H9 (cell line): ENCODE measurements at regions not wholly inside any gene's neighbourhood (a gene's known extent, or its start where the extent isn't known, plus 50 kb on each side); places are given as distances from the start of the nearest gene placed in this dataset.
A peak's percentile ranks its signal among the peaks of the same experiment; 100 is the strongest.

Source experiments
- DNase-seq: peaks from one replicate; pipeline ENCODE4 v3.0.0-alpha.2; 2017
- H2AFZ ChIP-seq: one replicate; pipeline ENCODE4 v1.6.1; 2013; ENCODE audit warnings: mild to moderate bottlenecking, low read length, control low read depth, moderate library complexity
- H2AK5ac ChIP-seq: 2 replicates; pipeline ENCODE4 v1.6.1; 2013; ENCODE audit warnings: low read length, control low read depth, mixed read lengths; ENCODE audit not compliant: insufficient read length
- H2BK120ac ChIP-seq: one replicate; pipeline ENCODE4 v1.6.1; 2013; ENCODE audit warnings: low read depth, mild to moderate bottlenecking, low read length, control low read depth, inconsistent platforms; ENCODE audit not compliant: poor library complexity, severe bottlenecking
- H2BK12ac ChIP-seq: 2 replicates; pipeline ENCODE4 v1.6.1; 2013; ENCODE audit warnings: low read length, control low read depth, mixed read lengths, low read depth; ENCODE audit not compliant: insufficient read length
- H2BK15ac ChIP-seq: 2 replicates; pipeline ENCODE4 v1.6.1; 2013; ENCODE audit warnings: low read depth, low read length, control low read depth
- H2BK20ac ChIP-seq: one replicate; pipeline ENCODE4 v1.6.1; 2013; ENCODE audit warnings: low read depth, mild to moderate bottlenecking, low read length, control low read depth, inconsistent platforms; ENCODE audit not compliant: poor library complexity, severe bottlenecking
- H2BK5ac ChIP-seq: 2 replicates; pipeline ENCODE4 v1.6.1; 2013; ENCODE audit warnings: low read length, control low read depth, mixed read lengths; ENCODE audit not compliant: insufficient read length
- H3K14ac ChIP-seq: 2 replicates; pipeline ENCODE4 v1.6.1; 2013; ENCODE audit warnings: low read length, control low read depth; ENCODE audit not compliant: insufficient read depth
- H3K18ac ChIP-seq: 2 replicates; pipeline ENCODE4 v1.6.1; 2013; ENCODE audit warnings: low read depth, mild to moderate bottlenecking, mixed read lengths, low read length, control low read depth; ENCODE audit not compliant: insufficient read length
- H3K23ac ChIP-seq: 2 replicates; pipeline ENCODE4 v1.6.1; 2013; ENCODE audit warnings: low read length, control low read depth, mixed read lengths, low read depth; ENCODE audit not compliant: insufficient read length
- H3K23me2 ChIP-seq: 2 replicates; pipeline ENCODE4 v1.6.1; 2013; ENCODE audit warnings: low read depth, mild to moderate bottlenecking, mixed read lengths, low read length, control low read depth; ENCODE audit not compliant: insufficient read length, poor library complexity, severe bottlenecking
- H3K27ac ChIP-seq: 2 replicates; pipeline ENCODE4 v1.5.1; 2013; ENCODE audit warnings: low read length, control low read depth, mixed read lengths, low read depth; ENCODE audit not compliant: insufficient read length
- H3K27me3 ChIP-seq: 2 replicates; pipeline ENCODE4 v1.6.1; 2013; ENCODE audit warnings: low read length, control low read depth, inconsistent platforms; ENCODE audit not compliant: insufficient read depth
- H3K4ac ChIP-seq: 2 replicates; pipeline ENCODE4 v1.6.1; 2013; ENCODE audit warnings: low read depth, mild to moderate bottlenecking, control low read depth, inconsistent platforms, low read length, moderate library complexity
- H3K4me1 ChIP-seq: 2 replicates; pipeline ENCODE4 v1.6.1; 2013; ENCODE audit warnings: low read length, control low read depth, inconsistent platforms; ENCODE audit not compliant: insufficient read depth
- H3K4me2 ChIP-seq: 2 replicates; pipeline ENCODE4 v1.6.1; 2013; ENCODE audit warnings: low read length, control low read depth, mixed read lengths; ENCODE audit not compliant: insufficient read length, insufficient read depth
- H3K56ac ChIP-seq: 2 replicates; pipeline ENCODE4 v1.6.1; 2013; ENCODE audit warnings: low read depth, mild to moderate bottlenecking, mixed read lengths, low read length, control low read depth; ENCODE audit not compliant: insufficient read length
- H3K79me1 ChIP-seq: 2 replicates; pipeline ENCODE4 v1.6.1; 2013; ENCODE audit warnings: low read depth, mild to moderate bottlenecking, moderate library complexity, low read length, control low read depth, inconsistent platforms; ENCODE audit not compliant: insufficient read depth, poor library complexity, severe bottlenecking
- H3K79me2 ChIP-seq: 2 replicates; pipeline ENCODE4 v1.6.1; 2013; ENCODE audit warnings: low read length, control low read depth, inconsistent platforms; ENCODE audit not compliant: insufficient read depth
- H3K9ac ChIP-seq: 2 replicates; pipeline ENCODE4 v1.6.1; 2013; ENCODE audit warnings: low read length, control low read depth, mixed read lengths; ENCODE audit not compliant: insufficient read length; ENCODE audit errors: extremely low read depth
- H3K9me3 ChIP-seq: one replicate; pipeline ENCODE4 v1.6.1; 2013; ENCODE audit warnings: low read depth, low read length, inconsistent platforms; ENCODE audit not compliant: control insufficient read depth
- H3T11ph ChIP-seq: one replicate; pipeline ENCODE4 v1.6.1; 2013; ENCODE audit warnings: mild to moderate bottlenecking, low read length, control low read depth, inconsistent platforms
- H4K20me1 ChIP-seq: one replicate; pipeline ENCODE4 v1.6.1; 2013; ENCODE audit not compliant: control insufficient read depth, insufficient read length, insufficient read depth
- H4K5ac ChIP-seq: 2 replicates; pipeline ENCODE4 v1.6.1; 2013; ENCODE audit warnings: low read depth, mild to moderate bottlenecking, mixed read lengths, low read length, control low read depth; ENCODE audit not compliant: insufficient read length
- H4K8ac ChIP-seq: replicated peaks from 2 replicates; pipeline ENCODE4 v1.6.1; 2013; ENCODE audit warnings: low read length, control low read depth, mixed read lengths, low read depth; ENCODE audit not compliant: insufficient read length
- H4K91ac ChIP-seq: 2 replicates; pipeline ENCODE4 v1.6.1; 2013; ENCODE audit warnings: low read depth, mild to moderate bottlenecking, moderate library complexity, mixed read lengths, low read length, control low read depth; ENCODE audit not compliant: insufficient read length
- H3K27ac Mint-ChIP-seq, 3 experiments: 2 replicates in 2 of 3; 3 replicates in 1 of 3; pipeline ENCODE4 v1.8.0; 2020 to 2021; ENCODE audit warnings: mixed read lengths in 3 of 3, mild to moderate bottlenecking in 1 of 3, moderate library complexity in 1 of 3
- H3K27me3 Mint-ChIP-seq: 2 replicates; pipeline ENCODE4 v1.8.0; 2021; ENCODE audit warnings: low read depth, mild to moderate bottlenecking, moderate library complexity, mixed read lengths
- H3K36me3 Mint-ChIP-seq, 3 experiments: 2 replicates in 2 of 3; 3 replicates in 1 of 3; pipeline ENCODE4 v1.8.0; 2020 to 2021; ENCODE audit warnings: low read depth in 3 of 3, mixed read lengths in 3 of 3; ENCODE audit not compliant: insufficient read depth in 1 of 3
- H3K4me1 Mint-ChIP-seq, 2 experiments: 2 replicates each; pipeline ENCODE4 v1.8.0; 2020; ENCODE audit warnings: mixed read lengths in 2 of 2
- H3K4me3 Mint-ChIP-seq, 2 experiments: 2 replicates in 1 of 2; 3 replicates in 1 of 2; pipeline ENCODE4 v1.8.0; 2020 to 2021; ENCODE audit warnings: mild to moderate bottlenecking in 2 of 2, mixed read lengths in 2 of 2, moderate library complexity in 1 of 2
- H3K9me3 Mint-ChIP-seq, 2 experiments: 2 replicates in 1 of 2; 3 replicates in 1 of 2; pipeline ENCODE4 v1.8.0; 2020; ENCODE audit warnings: mild to moderate bottlenecking in 2 of 2, mixed read lengths in 2 of 2, moderate library complexity in 1 of 2
- WGBS: extraction: QIAGEN DNeasy Blood & Tissue Kit; methylation state at CpG from one replicate; pipeline ENCODE4 v1.1.7; 2013; ENCODE audit warnings: missing lambda C conversion rate, low lambda C conversion rate, mixed read lengths; ENCODE audit not compliant: insufficient read length; ENCODE audit errors: extremely low coverage; 5-methylcytosine and 5-hydroxymethylcytosine counted together
- TF ChIP-seq, protein P1 (sequence below): fragments of 200-600 bp; sonication (generic); conservative IDR thresholded peaks from 3 replicates; pipeline ENCODE4 v1.8.0; 2021; ENCODE audit warnings: antibody characterized with exemption, mild to moderate bottlenecking

DNA sequence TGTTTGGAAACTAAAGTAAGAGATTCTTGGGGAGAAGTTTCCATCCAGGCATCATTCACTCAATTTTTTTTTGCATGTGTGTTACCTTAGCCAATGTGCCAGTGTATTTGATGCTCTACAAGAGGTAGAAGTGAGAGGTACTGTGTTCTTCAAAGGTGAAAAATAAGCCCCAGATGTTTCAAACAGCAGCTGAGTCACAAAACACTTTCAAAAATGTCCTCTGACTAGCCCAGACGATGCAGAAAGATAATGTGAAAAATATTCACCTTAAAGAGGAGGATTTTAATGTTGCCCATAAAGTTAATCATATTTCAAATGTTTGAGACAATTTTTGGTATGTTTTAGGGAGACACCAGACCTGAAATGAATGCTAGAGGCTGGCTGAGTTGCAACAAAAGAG lies 107.7 kb upstream of the RASGRP1 start:
- Histone ChIP-seq H2BK20ac (no peak overlapping the region), H3K27me3 (no peaks in the 10 kb centered on the region), H4K20me1 (no peaks in the 10 kb centered on the region), H3K23ac (no peak overlapping the region), H2BK120ac (no peak overlapping the region), H2AFZ (no peak overlapping the region), H3K14ac (no peak overlapping the region), H3K4ac (no peak overlapping the region), H3K23me2 (no peaks in the 10 kb centered on the region), H3K79me1 (no peaks in the 10 kb centered on the region), H2AK5ac (no peak overlapping the region), H3K79me2 (no peaks in the 10 kb centered on the region), H3K4me2 (no peak overlapping the region), H3K9me3 (no peaks in the 10 kb centered on the region), H3T11ph (no peak overlapping the region), H3K56ac (no peak overlapping the region), H3K4me1 (no peaks in the 10 kb centered on the region), H4K5ac (no peak overlapping the region), H3K18ac (no peak overlapping the region), H4K91ac (no peak overlapping the region), H2BK15ac (no peak overlapping the region), H4K8ac (no peak overlapping the region), H3K9ac (no peak overlapping the region), H3K27ac (no peak overlapping the region), H2BK12ac (no peak overlapping the region), H2BK5ac (no peak overlapping the region)
- TF ChIP-seq, protein P1, sequence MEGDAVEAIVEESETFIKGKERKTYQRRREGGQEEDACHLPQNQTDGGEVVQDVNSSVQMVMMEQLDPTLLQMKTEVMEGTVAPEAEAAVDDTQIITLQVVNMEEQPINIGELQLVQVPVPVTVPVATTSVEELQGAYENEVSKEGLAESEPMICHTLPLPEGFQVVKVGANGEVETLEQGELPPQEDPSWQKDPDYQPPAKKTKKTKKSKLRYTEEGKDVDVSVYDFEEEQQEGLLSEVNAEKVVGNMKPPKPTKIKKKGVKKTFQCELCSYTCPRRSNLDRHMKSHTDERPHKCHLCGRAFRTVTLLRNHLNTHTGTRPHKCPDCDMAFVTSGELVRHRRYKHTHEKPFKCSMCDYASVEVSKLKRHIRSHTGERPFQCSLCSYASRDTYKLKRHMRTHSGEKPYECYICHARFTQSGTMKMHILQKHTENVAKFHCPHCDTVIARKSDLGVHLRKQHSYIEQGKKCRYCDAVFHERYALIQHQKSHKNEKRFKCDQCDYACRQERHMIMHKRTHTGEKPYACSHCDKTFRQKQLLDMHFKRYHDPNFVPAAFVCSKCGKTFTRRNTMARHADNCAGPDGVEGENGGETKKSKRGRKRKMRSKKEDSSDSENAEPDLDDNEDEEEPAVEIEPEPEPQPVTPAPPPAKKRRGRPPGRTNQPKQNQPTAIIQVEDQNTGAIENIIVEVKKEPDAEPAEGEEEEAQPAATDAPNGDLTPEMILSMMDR, result no peak
- no CpG with 5 or more reads among the region's 1 CpG for WGBS
- no peak for DNase-seq
- Mint-ChIP-seq H3K27ac (0 out of 7 replicates have a peak overlapping the region, but pooled peaks of 1 of the 3 experiments have one; percentile 54), H3K36me3 (no peaks in the 10 kb centered on the region), H3K4me3 (no peak overlapping the region), H3K4me1 (peaks cover 12 to 14% of the 10 kb centered on the region in 2 experiments), H3K27me3 (no peaks in the 10 kb centered on the region; the same call in 1 of the 2 replicates), H3K9me3 (no peaks in the 10 kb centered on the region; a peak in 1 of 5 replicates)
